Left hindlimb (tissue), 1 donor: ENCODE measurements at regions not wholly inside any gene's neighbourhood (a gene's known extent, or its start where the extent isn't known, plus 50 kb on each side); places are given as distances from the start of the nearest gene placed in this dataset.

ENCODE experiments used
- DNase-seq: peaks from one replicate; pipeline ENCODE4 v3.0.0-alpha.2; 2018

DNA sequence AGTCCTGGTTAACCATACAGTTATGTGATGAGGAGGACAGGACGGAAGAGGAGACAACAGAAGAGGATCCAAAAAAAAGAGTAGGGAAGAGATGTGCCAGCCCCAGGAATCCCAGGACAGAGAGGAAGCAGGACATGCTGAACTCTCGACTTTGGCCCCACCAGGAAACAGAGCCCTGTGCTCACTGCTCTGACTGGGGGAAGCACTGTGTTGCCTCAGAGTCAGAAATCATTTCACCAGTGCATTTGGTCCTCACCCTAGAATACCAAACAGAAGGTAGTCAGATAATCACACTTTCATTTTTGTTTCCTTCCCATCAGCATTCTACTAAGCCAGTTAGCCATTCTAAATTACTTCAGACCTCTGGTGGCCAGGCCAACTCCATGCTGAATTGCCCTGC lies 421.0 kb upstream of the CDH5 start:
- DNase-seq: no peak

DNA sequence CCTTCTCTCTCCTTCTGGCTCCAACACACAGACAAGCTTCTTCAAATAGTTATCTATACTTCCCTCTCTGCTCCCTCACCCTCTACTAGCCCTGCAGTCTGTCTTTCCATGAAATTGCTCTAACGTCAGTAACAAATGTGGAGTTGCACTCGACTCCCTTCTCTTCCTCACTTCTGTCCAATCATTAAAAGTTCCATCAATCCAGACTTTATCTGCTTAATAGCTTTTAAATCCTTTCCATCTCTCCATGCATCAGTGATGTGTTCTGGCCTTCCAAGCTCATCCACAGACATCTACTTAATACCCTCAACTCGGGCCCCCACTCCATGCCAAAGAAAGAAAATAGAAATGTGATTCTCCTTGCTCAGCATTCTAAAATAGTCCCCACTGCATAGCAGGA lies 422.1 kb upstream of the CDH5 start:
- no peak for DNase-seq

GRCh38 chr16:65940711-65941110 lies 425.8 kb upstream of the CDH5 start:
- no peak for DNase-seq

DNA sequence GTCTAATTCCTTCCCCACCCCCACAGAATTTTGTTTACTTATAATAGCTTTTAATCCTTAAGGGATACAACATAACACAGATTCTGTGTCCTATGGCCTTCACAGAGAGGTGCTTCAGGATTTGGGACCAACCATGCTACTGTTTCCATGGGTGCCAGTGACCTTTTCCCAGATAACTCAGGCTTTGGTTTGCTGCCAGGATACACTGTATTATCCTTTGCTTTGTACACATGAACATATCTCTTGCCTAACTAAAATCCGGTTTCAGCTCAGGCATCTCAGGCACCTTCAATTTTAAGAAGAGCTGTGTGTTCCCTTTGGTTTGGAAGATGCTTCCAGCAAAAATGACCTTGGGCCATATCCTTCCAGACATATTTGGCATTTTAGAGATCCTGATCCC lies 428.4 kb upstream of the CDH5 start:
- no peak for DNase-seq

GRCh38 chr16:65937455-65937854 lies 429.0 kb upstream of the CDH5 start:
- DNase-seq: no peak

GRCh38 chr16:65936096-65936495 lies 430.4 kb upstream of the CDH5 start:
- no peak for DNase-seq

- no peak for DNase-seq
These were observed 432.0 kb upstream of the CDH5 start for GRCh38 chr16:65934443-65934842.

DNA sequence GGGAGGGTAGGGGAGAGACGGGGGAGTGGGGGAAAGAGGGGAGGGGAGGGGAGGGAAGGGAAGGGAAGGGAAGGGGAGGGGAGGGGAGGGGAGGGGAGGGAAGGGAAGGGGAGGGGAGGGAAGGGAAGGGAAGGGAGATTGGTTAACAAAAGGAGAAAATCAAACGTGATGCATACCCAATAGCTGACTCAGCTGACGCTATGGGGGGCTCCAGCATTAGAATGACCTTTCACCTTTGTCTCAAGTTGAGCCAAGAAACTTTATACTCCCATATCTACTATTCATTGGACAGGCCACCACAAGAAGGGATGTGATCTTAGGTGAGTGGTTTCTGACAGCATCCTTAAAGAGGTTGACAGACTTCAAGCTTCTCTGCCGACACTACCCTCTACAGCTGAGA lies 432.8 kb upstream of the CDH5 start:
- no peak for DNase-seq

- no peak for DNase-seq
These were observed 434.0 kb upstream of the CDH5 start for GRCh38 chr16:65932350-65933072.

GRCh38 chr16:65922923-65923322 lies 443.6 kb upstream of the CDH5 start:
- DNase-seq: no peak

GRCh38 chr16:65919986-65920376 lies 446.5 kb upstream of the CDH5 start:
- DNase-seq: no peak

- no peak for DNase-seq
These were observed 447.1 kb upstream of the CDH5 start for GRCh38 chr16:65919145-65919985.

DNA sequence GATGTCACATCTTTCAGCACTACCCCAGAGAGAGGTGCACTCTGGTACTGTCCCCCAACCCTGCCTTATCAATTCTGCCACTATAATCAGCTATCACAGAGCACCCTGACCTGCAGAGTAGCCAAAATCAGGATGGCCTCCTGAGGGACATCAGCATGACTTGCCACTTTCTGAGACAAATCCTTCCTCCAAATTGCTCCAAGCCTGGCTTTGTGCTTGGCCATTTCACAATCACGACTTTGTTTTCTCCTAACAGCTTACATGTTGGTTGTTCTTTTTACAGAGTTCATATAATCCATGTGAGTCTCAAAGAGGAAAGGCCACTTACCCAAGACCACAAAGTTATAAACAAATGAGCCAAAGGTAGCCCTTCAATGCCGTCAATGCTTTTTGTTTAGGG lies 449.0 kb upstream of the CDH5 start:
- DNase-seq: no peak

DNA sequence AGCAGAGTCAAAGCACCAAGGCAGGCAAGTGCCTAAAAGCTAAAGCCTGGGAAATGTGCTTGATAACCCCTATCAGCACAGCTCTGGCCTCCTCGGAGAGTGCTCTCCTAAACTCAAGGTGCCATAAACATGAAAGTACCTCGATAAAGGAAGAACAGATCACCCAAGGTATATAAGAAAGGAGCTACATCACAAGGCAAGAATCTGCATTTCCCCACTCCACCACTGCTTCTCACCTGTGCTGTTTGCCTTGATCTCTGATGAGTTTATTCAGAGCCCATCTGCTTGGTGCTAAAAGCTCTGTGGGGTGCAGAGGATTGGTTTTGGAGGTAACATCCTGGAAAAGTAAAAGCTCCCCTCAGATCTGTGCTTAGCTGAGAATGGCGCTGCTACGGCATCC lies 449.5 kb upstream of the CDH5 start:
- DNase-seq: no peak

GRCh38 chr16:65910291-65910690 lies 456.2 kb upstream of the CDH5 start:
- no peak for DNase-seq

DNA sequence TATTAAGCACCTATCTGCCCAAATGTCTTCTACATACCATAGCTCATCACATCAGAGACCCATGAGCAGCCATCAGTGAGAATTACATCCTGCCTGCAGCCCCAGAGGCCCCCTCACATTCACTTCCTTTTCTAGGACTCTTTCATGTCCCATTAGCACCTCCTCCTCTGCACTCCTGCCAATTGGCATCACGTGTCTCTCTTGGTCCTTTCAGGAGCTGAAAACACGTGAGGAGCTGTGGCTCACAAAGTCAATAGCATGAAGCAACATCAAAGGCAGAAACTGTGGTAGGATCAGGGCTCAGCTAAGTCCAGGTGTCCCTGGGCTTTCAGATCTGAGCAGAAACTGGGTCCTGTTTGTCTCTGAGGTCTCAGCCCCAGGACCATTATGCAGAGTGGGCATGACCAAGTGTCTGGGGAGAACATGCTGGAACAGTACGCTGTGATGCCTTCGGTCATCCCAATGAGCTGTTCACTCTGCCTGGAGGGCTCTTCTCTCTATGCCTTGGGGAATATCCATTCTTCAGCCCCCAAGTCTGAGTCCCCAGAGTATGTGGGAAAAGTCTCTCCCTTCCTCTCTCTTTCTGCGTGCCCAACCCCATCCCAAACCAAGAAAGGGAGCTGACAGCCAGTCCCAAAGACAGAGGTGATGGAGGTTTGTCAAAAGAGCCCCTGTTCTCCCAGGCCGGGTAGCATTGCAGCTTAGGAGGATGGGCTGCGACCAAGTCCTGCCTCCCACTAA lies 457.0 kb upstream of the CDH5 start:
- no peak for DNase-seq

- no peak for DNase-seq
These were observed 457.9 kb upstream of the CDH5 start for GRCh38 chr16:65908568-65908967.

DNA sequence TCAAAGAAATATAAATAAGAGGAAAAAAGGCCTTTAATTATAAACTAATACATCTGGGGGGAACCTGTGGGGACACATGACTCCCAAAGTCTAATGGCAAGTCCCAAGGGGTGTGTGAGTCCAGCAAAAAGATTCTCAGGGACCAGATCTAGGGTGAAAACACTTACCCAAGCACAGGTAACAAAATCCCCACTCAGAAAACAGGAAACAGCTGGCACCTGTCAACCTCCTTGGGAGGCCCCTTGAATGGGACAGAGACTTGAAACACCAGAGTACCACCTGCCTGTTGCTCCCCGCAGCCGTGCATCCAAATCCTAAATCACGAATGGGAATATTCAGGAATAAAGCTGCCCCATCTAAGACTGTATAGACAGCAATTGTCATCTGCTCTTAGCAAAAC lies 461.2 kb upstream of the CDH5 start:
- DNase-seq: no peak

DNA sequence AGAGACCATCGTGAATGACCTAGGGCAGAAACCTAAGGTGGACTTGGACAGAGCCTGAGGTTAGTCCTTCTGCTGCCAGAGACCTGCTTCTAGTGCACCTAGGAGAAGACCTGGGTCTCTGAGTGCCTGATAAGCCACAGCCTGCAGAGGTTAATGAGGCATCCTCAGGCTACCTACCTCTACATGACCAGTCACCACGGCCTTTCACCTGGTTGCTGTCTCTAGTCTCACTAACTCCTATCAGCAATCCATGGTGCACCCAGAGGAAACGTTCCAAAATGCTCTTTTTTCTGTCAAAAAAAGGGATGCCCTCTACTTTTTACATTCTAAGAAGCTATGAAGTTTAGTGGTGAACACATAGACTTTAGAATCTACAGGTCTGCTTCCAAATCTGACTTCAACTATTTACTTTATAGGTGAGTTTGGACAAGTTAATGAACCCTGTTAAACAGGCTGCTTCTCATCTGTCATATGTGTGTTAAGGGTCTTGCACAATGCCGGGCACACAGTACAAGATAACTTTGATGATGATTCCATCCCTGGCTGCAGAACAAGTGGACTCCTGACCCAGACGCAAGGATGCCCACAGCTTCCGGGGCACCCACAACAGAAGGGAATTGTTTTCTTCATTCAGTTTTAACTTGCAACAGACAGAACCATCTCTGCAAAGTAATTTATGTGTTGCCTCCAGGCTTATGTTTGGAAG lies 469.9 kb upstream of the CDH5 start:
- no peak for DNase-seq

DNA sequence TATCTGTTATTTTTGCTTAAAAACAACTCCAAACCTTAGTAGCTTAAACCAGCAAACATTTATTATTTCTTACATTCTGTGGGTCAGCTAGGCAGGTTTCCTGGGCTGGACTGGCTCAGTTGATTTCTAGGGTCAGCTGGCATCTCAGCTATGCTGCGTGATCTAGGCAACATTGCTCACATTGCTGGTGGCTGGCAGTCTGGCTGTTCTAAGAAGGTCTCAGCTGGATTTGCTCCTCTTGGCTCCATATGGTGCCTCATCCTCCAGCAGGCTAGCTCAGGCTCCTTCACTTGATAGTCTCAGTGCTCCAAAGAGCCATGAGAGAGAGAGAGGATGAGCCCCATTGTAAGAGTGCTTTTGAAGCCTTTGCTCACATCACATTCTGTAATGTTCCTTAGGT lies 470.6 kb upstream of the CDH5 start:
- DNase-seq: no peak

GRCh38 chr16:65895486-65895885 lies 471.0 kb upstream of the CDH5 start:
- no peak for DNase-seq

DNA sequence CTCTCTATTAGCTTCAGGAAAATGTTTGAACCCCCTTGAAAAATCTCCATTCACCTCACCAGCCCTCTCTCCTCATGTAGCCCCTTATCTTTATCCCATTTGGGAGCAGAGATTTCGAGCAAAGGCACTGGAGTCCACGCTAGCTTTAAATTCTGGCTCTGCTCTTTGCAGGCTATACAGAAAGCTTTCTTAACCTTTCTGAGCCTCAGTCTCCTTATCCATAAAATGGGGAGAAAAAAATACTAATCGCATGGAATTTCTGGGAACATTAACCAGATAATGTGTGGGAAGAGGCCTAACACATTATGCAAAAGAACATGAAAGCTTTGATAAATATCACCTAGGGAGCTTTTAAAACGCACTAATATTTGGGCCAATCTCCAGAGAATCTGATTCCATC lies 476.3 kb upstream of the CDH5 start:
- DNase-seq: no peak

GRCh38 chr16:65889533-65889966 lies 476.9 kb upstream of the CDH5 start:
- no peak for DNase-seq
